Stimulated activated naive B cell treated with anti-CD40 and anti-IgM and Interleukin-4, amounts not matched to agents 10 μg/mL and 1 μg/mL and 100 μg/mL, for 72 hours (primary cell): ENCODE measurements at regions not wholly inside any gene's neighbourhood (a gene's known extent, or its start where the extent isn't known, plus 50 kb on each side); places are given as distances from the start of the nearest gene placed in this dataset.
A peak's percentile ranks its signal among the peaks of the same experiment; 100 is the strongest.

Experiments
- ATAC-seq, 2 donors: fragments of 150-1000 bp; cut with Tn5 transposase; replicated peaks; 2 replicates each; pipeline ENCODE4 v1.10.0; 2021; ENCODE audit warnings: moderate library complexity in 1 of 2
- DNase-seq: peaks from one replicate; pipeline ENCODE4 v3.0.0; 2021
- H3K27ac Mint-ChIP-seq: one replicate; pipeline ENCODE4 v1.8.0; 2022; ENCODE audit warnings: mild to moderate bottlenecking, mixed read lengths
- H3K27me3 Mint-ChIP-seq, 2 donors: one replicate each; pipeline ENCODE4 v1.8.0; 2022; ENCODE audit warnings: mixed read lengths in 2 of 2
- H3K36me3 Mint-ChIP-seq, 2 donors: one replicate each; pipeline ENCODE4 v1.8.0; 2022; ENCODE audit warnings: mixed read lengths in 2 of 2, mild to moderate bottlenecking in 1 of 2
- H3K4me1 Mint-ChIP-seq, 2 donors: one replicate each; pipeline ENCODE4 v1.8.0; 2022; ENCODE audit warnings: mixed read lengths in 2 of 2, mild to moderate bottlenecking in 1 of 2
- H3K4me3 Mint-ChIP-seq, 2 donors: one replicate each; pipeline ENCODE4 v1.8.0; 2022; ENCODE audit warnings: mild to moderate bottlenecking in 2 of 2, mixed read lengths in 2 of 2, moderate library complexity in 1 of 2
- H3K9me3 Mint-ChIP-seq, 2 donors: one replicate each; pipeline ENCODE4 v1.8.0; 2022; ENCODE audit warnings: mixed read lengths in 2 of 2, mild to moderate bottlenecking in 1 of 2

DNA sequence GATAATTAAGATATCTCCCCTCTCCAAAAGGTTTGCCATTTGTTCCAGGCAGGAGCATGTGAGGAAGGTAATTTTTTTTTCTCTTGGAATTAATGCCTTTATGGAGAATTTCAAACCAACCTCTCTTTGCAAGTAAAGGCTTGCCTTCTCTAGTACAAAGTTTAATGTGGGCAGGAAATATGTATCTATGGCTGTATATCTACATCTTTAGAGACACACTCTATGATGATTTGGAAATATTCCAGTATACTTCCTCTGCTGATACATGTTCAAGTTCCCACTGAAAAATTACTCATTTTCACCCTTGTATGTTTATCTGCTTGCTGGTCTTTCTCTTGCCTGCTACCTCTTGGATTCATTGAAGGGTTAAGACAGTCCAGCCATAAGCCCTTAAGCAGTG, 83.5 kb upstream of the SEMA6A start:
- H3K9me3 Mint-ChIP-seq: peaks cover 7 to 9% of the 10 kb centered on the region in 2 donors
- no peaks in the 10 kb centered on the region for H3K4me1 Mint-ChIP-seq
- H3K36me3 Mint-ChIP-seq: peaks cover 0 to 3% of the 10 kb centered on the region in 2 donors
- H3K4me3 Mint-ChIP-seq: no peak overlapping the region
- DNase-seq (no peak), ATAC-seq (no peak)
- H3K27ac Mint-ChIP-seq: no peak overlapping the region
- peaks cover 8 to 15% of the 10 kb centered on the region in 2 donors for H3K27me3 Mint-ChIP-seq

DNA sequence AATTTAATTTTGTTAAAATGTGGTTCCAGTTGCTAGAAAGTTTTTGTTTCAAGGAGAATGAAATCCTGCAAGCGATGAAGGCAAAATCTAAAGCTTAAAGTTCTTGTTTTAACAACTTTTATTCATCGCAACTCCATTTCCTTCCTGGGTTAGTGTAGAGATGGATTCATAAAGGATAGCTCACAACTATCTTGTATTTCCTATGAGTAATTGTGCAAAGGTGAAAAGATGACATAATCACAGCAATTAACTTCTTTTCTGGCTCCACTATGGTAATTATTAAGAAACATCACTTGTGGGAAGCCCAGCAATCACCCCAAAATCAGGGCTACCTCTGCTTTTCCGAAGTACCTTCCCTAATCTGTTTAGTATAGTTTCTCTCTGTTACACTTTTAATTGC, 80.8 kb upstream of the SEMA6A start:
- Mint-ChIP-seq H3K36me3 (no peaks in the 10 kb centered on the region), H3K27ac (no peak overlapping the region), H3K4me3 (no peak overlapping the region), H3K4me1 (no peaks in the 10 kb centered on the region), H3K9me3 (no peaks in the 10 kb centered on the region), H3K27me3 (peaks cover 12 to 26% of the 10 kb centered on the region in 2 donors)
- ATAC-seq (no peak), DNase-seq (no peak)

DNA sequence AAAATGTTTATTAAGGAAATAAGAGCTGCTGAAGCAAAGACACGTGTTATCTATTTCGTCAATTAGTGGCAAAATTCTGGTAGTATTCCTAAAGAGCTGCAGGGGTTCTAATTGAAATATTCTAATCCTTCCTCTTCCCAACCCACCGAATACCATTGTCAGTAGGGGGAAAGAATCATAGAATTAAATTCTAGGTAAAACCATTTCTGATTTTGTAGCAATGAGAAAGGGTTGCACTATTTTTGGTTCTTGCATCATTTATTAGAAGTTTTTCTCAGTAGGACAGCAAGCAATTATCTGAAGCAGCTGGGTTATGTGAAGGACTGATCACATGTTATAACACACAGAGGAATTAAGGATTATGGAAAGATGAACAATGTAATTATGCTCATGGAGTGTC, 80.3 kb upstream of the SEMA6A start:
- H3K9me3 Mint-ChIP-seq: no peaks in the 10 kb centered on the region
- DNase-seq (no peak), ATAC-seq (no peak)
- H3K36me3 Mint-ChIP-seq: no peaks in the 10 kb centered on the region
- H3K4me3 Mint-ChIP-seq: no peak overlapping the region
- no peaks in the 10 kb centered on the region for H3K4me1 Mint-ChIP-seq
- peaks cover 12 to 26% of the 10 kb centered on the region in 2 donors for H3K27me3 Mint-ChIP-seq
- no peak overlapping the region for H3K27ac Mint-ChIP-seq

DNA sequence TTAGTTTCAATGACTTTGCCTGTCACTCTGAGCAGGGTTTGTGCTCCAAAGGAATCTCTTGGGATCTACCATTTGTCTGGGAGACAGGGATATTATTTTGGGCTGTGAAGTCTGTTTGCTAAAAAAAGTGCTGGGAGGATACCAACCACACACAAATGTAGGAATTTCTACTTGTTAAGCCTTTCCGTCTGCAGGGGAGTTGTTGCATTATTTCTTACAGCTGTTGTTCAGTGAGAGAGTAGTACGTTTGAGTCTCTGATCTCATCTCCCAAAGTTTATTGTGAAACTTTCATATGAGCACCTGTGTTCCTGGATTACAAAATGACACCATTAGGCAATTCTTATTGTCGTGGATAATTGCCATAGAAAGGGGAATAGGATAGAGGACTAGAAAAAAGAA, 78.3 kb upstream of the SEMA6A start:
- DNase-seq (no peak), ATAC-seq (no peak)
- Mint-ChIP-seq H3K27me3 (peaks cover 12 to 22% of the 10 kb centered on the region in 2 donors), H3K36me3 (no peaks in the 10 kb centered on the region), H3K27ac (no peak overlapping the region), H3K4me3 (no peak overlapping the region), H3K4me1 (no peaks in the 10 kb centered on the region), H3K9me3 (no peaks in the 10 kb centered on the region)

DNA sequence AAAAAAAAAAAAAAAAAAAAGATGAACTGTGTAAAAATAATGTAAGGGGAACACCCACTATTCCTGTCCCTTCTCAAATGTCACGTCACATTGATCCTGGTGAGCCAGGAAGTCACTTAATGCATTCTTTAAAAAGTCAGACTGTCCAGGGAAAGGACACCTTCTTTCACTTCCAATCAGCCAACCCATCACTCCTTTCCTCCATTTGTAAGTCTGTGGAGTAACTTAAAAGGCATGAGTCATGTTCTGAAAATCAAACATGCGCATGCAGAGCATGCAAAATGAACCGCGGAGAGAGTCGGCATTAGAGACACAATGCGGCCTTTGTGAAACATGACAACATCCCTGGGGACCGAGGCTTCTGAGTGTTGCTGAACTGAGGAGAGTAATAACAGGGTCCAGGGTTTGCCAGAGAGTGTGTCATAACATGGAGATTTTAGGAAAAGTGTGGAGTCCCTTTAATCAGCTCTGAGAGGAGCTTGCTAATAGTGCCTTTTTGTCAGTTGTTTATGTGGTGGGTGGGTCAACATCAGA, 77.6 kb upstream of the SEMA6A start:
- DNase-seq: no peak
- H3K27me3 Mint-ChIP-seq: peaks cover 12 to 22% of the 10 kb centered on the region in 2 donors

DNA sequence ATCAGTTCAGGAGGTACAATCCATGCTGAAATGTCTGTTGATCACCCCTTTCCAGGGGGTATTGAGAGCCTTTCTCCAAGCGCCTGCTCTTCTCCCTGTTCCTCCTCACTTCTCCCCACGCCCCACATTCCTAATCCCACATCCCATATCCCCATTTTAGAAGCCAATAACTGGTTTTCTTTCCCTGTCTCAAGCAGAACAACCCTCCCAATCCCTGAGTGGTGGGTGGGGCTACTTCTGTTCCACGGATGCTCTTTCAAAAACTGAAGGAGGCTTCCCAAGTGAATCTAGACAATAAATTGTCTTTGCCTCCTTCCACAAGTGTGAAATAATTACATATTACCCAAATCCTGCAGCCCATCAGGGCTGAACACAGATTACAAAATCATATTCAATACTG, 77.0 kb upstream of the SEMA6A start:
- Mint-ChIP-seq H3K36me3 (no peaks in the 10 kb centered on the region), H3K4me3 (no peak overlapping the region), H3K27ac (no peak overlapping the region), H3K9me3 (no peaks in the 10 kb centered on the region), H3K4me1 (no peaks in the 10 kb centered on the region), H3K27me3 (peaks cover 8 to 17% of the 10 kb centered on the region in 2 donors)
- no peak for ATAC-seq
- no peak for DNase-seq

More for the DNA sequence above, 77.6 kb upstream of the SEMA6A start:
- no peaks in the 10 kb centered on the region for H3K4me1 Mint-ChIP-seq
- H3K4me3 Mint-ChIP-seq: no peak overlapping the region
- peak; percentile 27 to 54 for ATAC-seq
- no peaks in the 10 kb centered on the region for H3K9me3 Mint-ChIP-seq
- no peak overlapping the region for H3K27ac Mint-ChIP-seq
- H3K36me3 Mint-ChIP-seq: no peaks in the 10 kb centered on the region

DNA sequence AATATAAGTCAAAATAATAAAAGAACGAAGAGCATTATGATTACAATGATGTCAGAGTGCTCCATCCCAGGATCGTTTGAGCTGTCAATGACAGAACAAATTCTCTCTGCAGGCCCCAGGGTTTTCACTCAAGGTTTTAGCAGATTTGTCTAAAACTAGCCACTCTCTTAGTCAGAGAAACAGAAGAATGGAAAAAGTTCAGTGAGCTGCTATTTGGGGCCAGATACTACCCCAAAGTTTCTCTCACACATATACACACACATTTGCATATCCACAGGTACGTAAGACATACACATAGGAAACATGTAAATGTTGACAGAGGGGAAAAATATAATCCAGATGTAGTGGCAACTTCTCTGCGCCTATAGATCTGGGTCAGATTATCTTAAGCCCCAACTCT, 76.3 kb upstream of the SEMA6A start:
- Mint-ChIP-seq H3K27me3 (peaks cover 5 to 13% of the 10 kb centered on the region in 2 donors), H3K4me1 (no peaks in the 10 kb centered on the region), H3K4me3 (no peak overlapping the region), H3K36me3 (no peaks in the 10 kb centered on the region), H3K9me3 (no peaks in the 10 kb centered on the region), H3K27ac (no peak overlapping the region)
- ATAC-seq (peak in 1 of 2 donors; percentile 18), DNase-seq (no peak)

DNA sequence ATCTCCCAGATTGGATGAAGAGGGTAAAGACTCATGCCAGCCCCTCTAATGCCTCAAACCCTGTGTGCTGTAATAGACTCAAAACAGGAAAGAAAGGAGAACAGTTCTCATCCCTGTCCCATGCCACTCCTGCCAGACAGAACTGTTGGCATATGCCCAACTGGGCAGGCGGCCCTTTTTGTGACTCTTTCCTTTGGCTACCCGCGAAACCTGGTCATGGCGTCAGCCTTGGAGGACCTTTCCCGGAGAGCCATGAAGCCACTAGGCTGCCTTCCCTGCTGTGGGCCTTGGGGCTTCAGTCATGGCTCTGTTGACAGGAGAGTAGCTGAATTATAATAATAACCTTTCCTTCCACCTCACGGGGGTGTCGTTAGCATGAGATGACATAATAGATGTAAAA, 75.9 kb upstream of the SEMA6A start:
- ATAC-seq: no peak
- H3K36me3 Mint-ChIP-seq: no peaks in the 10 kb centered on the region
- H3K4me1 Mint-ChIP-seq: no peaks in the 10 kb centered on the region
- H3K27ac Mint-ChIP-seq: no peak overlapping the region
- DNase-seq: no peak
- H3K4me3 Mint-ChIP-seq: no peak overlapping the region
- H3K27me3 Mint-ChIP-seq: peaks cover 5 to 13% of the 10 kb centered on the region in 2 donors
- H3K9me3 Mint-ChIP-seq: no peaks in the 10 kb centered on the region

DNA sequence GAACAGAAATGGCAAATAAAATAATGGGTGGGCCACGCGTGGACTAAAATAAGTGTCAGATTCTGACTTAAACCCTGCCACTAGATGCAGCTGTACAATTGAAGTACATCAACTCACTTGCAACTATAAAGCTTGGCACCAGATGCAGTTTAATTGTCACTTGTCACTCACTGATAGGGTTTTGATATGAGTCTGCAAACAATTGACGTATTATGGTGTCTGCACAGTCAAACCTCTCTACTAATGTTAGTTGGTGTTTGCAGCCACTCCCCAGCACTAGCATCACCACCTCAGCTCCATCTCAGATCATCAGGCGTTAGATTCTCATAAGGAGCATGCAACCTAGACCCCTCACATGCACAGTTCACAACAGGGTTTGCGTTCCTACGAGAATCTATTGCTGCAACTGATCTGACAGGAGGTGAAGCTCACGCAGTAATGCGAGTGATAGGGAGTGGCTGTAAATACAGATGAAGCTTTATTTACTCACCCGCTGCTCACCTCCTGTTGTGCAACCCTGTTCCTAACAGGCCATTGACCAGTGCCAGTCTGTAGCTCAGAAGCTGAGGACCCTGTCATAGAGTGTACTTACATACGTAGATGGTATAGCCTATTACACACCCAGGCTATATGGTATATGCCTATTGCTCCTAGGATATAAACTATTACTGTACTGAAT, 72.1 kb upstream of the SEMA6A start:
- Mint-ChIP-seq H3K27me3 (no peaks in the 10 kb centered on the region), H3K27ac (no peak overlapping the region), H3K9me3 (no peaks in the 10 kb centered on the region), H3K4me1 (no peaks in the 10 kb centered on the region), H3K4me3 (no peak overlapping the region), H3K36me3 (no peaks in the 10 kb centered on the region)
- ATAC-seq: no peak
- DNase-seq: no peak

DNA sequence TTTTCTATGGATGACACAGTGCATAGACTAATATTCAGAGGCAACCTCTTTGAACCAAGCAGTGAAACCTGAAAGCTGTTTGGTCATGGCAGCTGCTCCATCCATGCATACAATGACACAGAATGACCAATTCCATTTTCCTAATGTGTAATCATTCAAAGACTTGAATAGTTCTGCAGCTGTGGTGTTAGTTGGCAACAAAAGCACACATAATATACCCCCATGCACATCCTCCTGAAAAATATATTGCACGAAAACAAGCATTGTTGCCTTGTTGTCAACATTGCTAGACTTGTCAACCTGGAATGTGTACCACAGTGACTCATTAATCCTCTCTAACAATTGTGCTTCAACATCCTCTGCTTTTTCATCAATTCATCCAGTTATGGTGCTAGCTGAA, 71.0 kb upstream of the SEMA6A start:
- Mint-ChIP-seq H3K27ac (no peak overlapping the region), H3K4me1 (no peaks in the 10 kb centered on the region), H3K36me3 (no peaks in the 10 kb centered on the region), H3K9me3 (no peaks in the 10 kb centered on the region), H3K4me3 (no peak overlapping the region), H3K27me3 (no peaks in the 10 kb centered on the region)
- DNase-seq (no peak), ATAC-seq (peak; percentile 39 to 41)

DNA sequence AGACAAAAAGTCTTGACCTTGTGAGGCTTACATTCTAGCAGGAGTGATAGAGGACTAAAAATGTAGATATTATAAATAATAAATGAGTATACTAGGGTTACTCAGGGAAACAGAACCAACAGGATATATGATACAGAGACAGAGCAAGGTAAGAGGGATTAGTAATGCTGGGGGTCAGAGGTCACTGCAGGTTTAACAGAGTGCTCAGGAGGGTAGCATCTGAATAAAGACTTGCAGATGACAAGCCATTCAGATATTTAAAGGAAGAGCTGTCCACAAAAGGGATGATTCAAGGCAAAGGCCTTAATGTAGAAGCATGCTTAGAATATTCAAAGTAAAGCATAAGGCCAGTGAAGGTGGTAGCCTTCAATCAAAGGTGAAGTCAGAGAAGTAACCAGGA, 65.6 kb upstream of the SEMA6A start:
- Mint-ChIP-seq H3K4me1 (no peaks in the 10 kb centered on the region), H3K9me3 (no peaks in the 10 kb centered on the region), H3K27ac (no peak overlapping the region), H3K4me3 (no peak overlapping the region), H3K27me3 (no peaks in the 10 kb centered on the region), H3K36me3 (no peaks in the 10 kb centered on the region)
- DNase-seq (no peak), ATAC-seq (no peak)

DNA sequence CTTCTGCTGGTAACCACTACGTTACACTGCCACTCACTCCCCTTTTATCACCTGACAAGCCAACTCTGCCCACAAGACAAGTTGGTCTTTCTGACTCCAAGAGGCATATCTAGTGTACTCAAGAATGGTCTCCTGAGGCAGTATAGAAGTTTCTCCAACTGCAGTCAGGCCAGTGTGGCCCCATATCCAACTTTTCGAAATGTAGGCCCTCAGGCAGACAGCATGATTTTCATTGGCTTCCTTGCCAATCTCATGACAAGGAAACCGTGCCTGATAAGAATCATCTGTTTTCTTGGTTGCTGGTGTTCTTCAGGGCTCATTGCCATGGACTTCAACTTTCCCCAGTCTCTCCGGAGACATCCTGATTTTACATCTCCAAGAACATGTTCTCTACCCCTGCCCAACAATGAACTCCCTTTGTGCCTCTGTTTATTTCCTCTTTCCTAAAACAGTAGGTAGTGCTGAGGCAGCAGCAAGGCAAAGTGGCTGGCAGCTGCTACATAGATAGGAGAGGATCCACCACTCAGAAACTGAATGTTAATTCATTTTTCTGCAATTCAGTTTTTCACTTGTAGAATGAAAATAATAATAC, 62.6 kb upstream of the SEMA6A start:
- Mint-ChIP-seq H3K9me3 (no peaks in the 10 kb centered on the region), H3K27ac (no peak overlapping the region), H3K4me3 (no peak overlapping the region), H3K27me3 (peaks cover 6 to 10% of the 10 kb centered on the region in 2 donors), H3K36me3 (no peaks in the 10 kb centered on the region), H3K4me1 (no peaks in the 10 kb centered on the region)
- ATAC-seq (no peak), DNase-seq (no peak)

DNA sequence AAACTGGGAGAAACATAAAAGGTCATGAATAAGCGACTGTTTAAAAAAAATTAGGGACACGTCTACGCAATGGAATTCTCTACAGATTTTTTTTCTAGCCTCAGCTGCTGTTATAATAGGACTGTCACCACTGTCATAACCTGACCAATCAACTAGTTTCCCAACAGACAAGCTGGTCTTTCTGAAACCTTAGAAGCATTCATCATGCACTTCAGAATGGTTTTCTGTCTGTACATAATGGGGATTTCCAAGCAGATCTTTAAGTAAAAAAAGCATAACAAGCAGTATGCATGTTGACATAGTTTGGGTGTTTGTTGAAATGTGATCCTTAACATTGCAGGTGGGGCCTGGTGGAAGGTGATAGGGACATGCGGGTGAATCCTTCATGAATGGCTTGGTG, 58.3 kb upstream of the SEMA6A start:
- ATAC-seq: no peak
- H3K4me1 Mint-ChIP-seq: no peaks in the 10 kb centered on the region
- no peak for DNase-seq
- H3K36me3 Mint-ChIP-seq: no peaks in the 10 kb centered on the region
- H3K9me3 Mint-ChIP-seq: no peaks in the 10 kb centered on the region
- H3K27me3 Mint-ChIP-seq: peaks cover 6 to 22% of the 10 kb centered on the region in 2 donors
- H3K4me3 Mint-ChIP-seq: no peak overlapping the region
- H3K27ac Mint-ChIP-seq: no peak overlapping the region

DNA sequence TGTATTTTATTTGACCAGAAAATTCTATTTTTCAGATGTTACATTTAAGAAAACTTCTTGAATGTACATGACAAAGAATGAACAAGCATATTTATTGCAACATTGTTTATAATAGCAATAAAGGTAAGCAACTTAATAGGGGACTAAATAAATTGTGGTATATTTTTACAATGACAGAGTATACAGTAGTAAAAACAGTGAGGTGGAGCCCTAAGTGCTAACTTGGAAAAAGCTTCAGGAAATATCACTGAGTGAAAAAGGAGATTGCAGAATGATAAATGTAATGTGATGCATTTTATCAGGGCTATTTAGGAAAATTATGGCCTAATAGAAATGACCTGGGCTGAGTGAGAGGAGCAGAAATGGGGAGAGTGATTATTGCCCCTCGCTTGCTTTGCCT, 56.5 kb upstream of the SEMA6A start:
- Mint-ChIP-seq H3K27me3 (peaks cover 10 to 22% of the 10 kb centered on the region in 2 donors), H3K36me3 (no peaks in the 10 kb centered on the region), H3K9me3 (no peaks in the 10 kb centered on the region), H3K4me1 (no peaks in the 10 kb centered on the region), H3K4me3 (no peak overlapping the region), H3K27ac (no peak overlapping the region)
- ATAC-seq (no peak), DNase-seq (no peak)

DNA sequence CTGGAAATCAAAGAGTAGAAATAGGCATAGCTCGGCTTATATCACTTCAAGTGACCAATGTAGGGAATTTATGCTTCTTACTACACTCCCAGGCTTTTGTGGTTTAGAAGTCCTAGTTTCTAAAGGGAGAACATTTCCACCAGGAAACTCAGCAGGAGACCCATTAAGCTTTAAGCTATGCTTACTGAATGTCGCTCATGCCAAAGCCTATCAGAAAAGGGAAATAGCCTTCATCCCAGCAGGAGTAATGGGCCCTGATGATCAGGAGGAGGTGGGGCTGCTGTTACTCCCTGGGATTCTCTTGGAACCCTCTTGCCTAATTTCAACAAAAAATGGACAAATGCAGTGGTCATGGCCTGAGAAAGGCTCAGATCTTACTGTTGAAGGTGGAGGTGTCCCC, 54.5 kb upstream of the SEMA6A start:
- Mint-ChIP-seq H3K9me3 (no peaks in the 10 kb centered on the region), H3K4me3 (no peak overlapping the region), H3K27me3 (peaks cover 10 to 22% of the 10 kb centered on the region in 2 donors), H3K36me3 (no peaks in the 10 kb centered on the region), H3K4me1 (no peaks in the 10 kb centered on the region), H3K27ac (no peak overlapping the region)
- ATAC-seq (no peak), DNase-seq (no peak)
